ENCODE measurements at regions not wholly inside any gene's neighbourhood (a gene's known extent, or its start where the extent isn't known, plus 50 kb on each side); places are given as distances from the start of the nearest gene placed in this dataset.

DNA sequence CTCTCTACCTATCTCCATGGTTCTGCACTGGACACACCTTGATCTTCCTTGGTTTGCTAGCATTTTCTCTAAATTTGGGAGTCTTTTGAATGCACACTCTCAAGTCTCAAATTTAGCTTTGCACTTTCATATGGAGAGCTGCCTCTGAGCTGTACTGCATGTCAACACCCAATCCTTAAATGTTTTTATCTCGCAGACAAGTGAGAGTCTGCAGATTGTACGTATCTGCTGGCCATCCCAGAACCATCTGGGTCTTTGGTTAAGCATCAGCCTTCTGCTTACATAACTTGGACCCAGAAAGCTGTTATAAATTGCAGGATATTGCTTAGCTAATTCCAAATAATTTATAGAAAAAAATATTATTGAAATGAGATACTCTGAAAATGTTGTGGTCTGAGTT lies 111.4 kb upstream of the GRAMD2B start:
- no peak for DNase-seq

DNA sequence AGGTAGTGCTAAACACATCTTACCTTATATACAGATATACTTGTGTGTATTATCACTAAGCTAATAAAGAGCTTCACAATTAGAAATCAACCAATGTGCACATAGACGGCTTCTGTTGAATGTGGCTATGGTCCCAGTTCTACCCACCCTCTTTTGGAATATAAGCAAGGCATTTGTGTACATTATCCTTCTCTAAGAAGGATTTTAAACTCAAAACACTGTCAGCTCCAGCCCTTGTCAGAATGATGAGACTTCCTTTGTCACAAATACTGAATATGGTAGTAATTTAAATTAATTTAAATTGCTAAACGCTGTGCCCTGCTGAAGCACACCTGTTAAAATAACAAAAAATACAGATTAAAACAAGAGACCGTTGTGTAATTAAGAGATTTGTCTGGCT lies 107.9 kb upstream of the GRAMD2B start:
- no peak for DNase-seq

DNA sequence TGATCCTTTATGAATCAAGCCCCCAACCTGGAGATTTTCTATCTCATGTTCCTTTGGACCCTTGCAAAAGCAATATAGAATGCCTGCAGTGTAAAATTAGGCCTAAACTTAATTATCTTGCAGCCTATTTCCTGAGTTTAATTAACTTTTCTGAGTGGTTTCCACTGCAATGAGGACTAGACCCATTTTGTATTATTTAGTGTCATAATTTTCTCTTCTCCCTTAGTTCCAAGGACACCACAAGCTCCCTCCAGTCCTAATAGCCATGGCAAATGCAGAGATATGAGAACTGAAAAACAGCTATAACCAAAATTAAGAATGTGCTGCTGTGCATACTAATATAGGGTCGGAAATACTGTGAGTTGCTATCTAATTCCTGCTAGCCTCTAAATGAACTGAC lies 90.9 kb upstream of the GRAMD2B start:
- DNase-seq, result no peak

- DNase-seq, result no peak
Observed at GRCh38 chr5:126334760-126335159, 88.4 kb upstream of the GRAMD2B start.

GRCh38 chr5:126335886-126336285 lies 87.3 kb upstream of the GRAMD2B start:
- no peak for DNase-seq

DNA sequence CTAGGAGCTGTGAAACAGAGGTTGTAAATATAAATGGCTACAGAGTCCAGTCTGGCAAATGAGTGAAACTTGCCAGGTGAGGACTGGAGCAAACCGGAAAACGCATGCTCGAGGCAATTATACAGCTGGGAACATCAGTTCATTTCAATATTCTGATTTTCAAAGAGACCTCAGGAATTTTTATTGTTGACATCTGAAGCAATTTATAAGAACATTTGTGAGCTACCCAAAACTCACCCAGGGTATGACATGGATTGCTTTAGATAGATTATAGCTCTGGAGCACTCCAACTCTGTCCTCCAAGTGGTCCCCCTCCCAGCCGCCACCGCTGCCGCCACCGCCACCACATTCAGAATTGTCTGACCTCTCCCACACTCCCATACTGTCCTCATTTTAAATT lies 84.6 kb upstream of the GRAMD2B start:
- no peak for DNase-seq

- DNase-seq, result no peak
Observed at GRCh38 chr5:126339215-126339805, 83.9 kb upstream of the GRAMD2B start.

DNA sequence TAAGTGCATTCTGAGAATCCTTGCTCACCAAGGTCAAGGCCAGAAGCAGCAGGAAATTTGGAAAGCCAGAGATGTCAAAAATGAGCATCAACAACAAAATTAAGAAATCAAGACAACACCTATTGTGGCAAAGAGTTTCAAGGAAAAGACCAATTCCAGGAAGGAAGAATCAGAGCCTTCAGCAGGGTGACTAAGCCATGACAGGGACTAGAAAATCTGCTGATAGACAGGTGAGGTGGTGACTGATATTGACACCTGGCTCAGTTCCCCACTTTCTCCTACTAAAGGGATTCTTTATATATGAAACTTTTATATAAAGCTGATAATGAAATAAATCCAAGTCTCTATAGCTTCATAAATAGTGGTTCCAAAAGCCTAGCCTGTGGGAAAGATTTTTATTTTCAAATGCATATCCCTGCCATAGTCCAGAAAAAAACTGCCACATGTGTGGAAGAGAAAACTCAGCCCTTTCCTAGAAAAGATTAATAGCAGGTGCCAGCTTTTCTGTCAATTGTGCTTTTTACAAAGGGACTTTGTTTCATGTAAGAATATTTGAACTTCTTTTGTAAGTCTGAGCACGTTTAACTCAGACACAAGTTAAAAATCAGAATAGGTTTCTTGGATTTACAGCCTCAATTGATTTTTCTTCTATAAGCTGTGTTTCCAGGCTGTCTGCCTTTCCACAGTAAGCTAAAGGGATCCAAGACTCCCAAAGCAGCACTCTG lies 81.1 kb upstream of the GRAMD2B start:
- DNase-seq, result no peak

- no peak for DNase-seq
Observed at GRCh38 chr5:126348855-126349635, 74.2 kb upstream of the GRAMD2B start.

DNA sequence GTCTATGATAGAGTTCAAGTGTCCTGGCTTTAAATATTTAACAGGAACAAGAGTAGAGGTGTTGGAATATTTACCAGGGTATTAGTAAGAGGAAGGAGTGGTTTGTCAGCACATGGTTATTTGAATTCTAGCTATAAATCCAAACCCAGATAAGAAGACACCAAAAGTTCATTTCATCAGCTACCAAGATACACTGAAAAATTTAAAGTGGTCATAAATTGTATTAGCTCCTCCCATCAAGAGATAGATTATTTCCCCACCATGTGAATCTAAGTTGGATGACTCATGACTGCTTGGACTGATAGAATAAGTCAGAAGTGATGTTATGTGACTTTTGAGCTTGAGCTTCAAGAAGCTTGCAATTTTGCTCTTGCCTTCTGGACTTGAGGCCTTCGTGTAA lies 72.1 kb upstream of the GRAMD2B start:
- DNase-seq, result no peak

- DNase-seq, result no peak
Observed at GRCh38 chr5:126354012-126354857, 69.0 kb upstream of the GRAMD2B start.

GRCh38 chr5:126354858-126355731 lies 68.1 kb upstream of the GRAMD2B start:
- DNase-seq, result no peak

GRCh38 chr5:126355940-126356339 lies 67.3 kb upstream of the GRAMD2B start:
- DNase-seq, result no peak

GRCh38 chr5:126357585-126358342 lies 65.4 kb upstream of the GRAMD2B start:
- DNase-seq, result no peak

- DNase-seq, result no peak
Observed at GRCh38 chr5:126358525-126358924, 64.7 kb upstream of the GRAMD2B start.

DNA sequence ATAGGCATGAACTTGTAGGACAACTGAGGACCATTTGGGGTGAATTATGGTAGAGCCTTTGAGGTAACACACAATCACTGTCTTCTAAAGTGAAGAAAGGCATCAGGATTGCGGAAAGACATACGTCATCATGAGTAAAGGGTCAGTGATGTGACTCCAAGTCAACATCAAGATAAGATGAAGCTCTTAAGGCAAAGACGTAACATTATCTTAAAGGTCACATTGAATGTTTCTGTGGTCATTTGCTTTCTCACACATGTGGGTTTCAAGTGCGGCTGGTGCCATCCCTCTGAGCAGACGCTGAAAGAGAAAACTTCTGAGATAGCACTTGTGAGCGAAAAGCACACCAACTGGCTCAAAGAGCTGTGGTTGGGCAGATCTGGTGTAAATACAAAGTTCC lies 63.3 kb upstream of the GRAMD2B start:
- no peak for DNase-seq

GRCh38 chr5:126360467-126360866 lies 62.7 kb upstream of the GRAMD2B start:
- DNase-seq, result no peak

DNA sequence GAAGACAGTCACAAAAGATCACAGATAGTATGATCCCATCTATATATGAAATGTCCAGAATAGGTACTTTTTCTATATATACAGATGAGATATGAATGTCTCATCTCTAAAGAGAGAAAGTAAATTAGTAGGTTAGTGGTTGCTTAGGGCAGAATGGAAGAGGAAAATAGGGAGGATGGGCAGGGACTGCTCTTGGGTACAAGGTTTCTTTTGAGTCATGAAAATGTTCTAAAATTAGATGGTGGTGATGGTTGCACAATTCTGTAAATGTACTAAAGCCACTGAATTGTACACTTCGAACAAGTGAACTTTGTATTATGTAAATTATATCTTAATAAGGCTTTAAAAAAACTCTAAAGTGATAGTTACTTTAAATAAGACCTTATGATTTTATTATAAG lies 59.6 kb upstream of the GRAMD2B start:
- no peak for DNase-seq

DNA sequence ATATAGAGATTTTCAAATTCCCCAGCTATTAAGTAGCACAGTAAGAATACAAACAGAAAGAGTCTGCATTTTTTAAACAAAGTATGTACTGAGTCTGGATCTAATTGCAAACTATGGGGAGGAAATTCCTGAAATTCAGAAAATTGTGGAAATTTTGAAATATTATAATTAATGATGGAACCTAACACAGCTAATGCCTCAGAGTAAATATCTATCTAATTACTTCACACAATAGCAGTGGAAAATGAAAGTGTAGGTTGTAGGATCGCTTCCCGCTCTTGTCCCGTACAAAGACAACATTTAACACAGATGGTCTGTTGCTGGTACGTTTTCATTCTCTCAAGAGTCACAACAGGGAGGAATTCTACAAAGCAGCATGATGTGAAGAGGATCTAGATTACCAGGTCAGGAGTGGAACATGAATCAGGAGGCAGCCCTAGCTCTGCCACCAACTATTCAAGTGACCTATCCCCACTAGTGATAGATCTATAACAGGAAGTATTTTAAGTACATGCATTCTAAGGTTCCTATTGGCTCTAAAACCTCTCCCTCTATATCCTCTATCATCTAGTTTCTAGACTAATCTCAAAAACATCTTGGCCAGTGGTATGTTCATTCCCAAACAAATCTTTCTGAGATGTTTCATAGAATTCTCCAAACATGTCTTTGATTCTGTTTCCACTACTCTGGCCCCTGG lies 58.9 kb upstream of the GRAMD2B start:
- no peak for DNase-seq

DNA sequence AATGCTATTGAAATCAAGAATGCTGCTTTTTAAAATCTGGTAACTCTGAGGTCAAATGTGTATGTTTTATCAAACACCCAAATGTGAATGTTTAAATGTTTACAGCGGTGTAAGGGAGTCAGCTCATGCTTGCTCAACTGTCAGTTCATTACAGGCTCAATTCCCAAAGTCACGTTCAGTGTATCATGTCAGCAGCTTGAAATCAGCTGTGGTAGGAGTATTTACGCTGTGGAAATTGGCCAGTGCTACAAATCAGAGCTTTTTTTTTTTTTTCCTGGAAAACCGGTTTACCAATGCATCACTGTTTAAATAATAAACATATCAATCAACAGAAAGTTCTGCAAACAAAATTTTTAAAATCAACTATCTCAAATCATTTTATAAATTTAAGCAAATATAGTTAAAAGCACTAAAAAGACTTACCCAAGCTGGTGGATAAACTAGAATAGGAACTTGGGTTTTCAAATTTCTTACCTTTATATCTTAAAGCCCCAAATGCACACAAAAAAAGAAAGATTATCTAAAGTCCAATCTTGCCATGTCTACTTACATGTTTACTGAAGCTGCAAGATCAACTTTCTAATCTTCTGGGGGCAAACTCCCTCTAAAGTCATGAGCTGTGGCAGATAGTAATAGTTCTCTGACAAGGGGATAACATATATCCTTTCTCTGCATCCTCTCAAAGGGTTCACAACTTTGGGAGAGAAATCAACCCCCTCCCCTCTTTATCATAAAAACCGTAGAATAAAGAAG lies 57.6 kb upstream of the GRAMD2B start:
- DNase-seq, result no peak
